Myocyte (in vitro differentiated cells): ENCODE measurements at regions not wholly inside any gene's neighbourhood (a gene's known extent, or its start where the extent isn't known, plus 50 kb on each side); places are given as distances from the start of the nearest gene placed in this dataset.

Experiments
- DNase-seq: peaks from one replicate; pipeline ENCODE4 v3.0.0-alpha.2; 2012; ENCODE audit warnings: low read depth

DNA sequence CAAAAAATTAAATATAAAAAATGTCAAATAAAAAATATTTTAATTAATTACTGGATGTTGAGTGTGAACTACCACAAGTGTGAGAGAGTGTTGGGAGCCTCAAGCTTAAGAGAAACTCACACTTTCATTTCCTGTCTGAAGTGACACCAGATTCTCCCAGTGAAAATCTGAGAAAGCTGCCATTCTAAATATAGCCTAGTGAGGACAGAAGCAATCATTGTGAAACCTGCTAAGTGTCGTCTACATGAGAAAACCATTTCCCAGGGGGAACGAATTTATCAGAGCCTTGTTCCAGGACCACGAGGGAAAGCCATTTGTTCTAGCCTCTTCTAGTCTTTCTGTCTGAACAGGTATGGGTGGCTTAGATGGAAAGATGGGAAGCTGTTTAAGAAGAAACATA, 329.3 kb upstream of the PRMT6 start:
- DNase-seq = no peak

DNA sequence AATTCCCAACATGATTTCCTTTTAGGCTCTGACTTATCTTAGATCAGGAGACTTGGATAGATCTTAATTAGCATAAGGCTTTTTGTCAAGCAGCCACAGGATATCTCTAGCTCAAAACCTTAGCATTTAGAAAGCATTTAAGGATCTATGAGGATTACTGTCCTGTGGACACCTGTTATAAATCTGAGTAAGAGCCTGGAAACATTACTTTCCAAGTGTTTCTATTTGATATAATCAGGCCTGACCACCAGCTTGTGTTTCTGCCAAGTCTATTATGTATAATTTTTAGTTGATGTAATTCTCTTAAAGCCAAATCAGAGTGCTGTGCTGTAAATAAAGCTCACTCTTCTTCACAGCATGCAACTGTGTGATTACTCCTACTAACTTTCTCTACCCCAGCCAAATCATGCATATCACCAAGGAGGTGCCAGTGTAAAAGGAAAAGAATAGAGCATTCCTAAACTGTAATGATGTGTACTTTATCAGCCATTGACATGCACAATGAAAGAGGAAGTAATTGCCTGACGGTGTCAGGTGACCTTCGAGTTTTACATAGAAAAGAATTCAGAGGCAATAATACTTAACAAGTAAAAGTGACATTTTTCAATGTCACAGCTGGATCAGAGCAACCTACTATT, 309.9 kb upstream of the PRMT6 start:
- DNase-seq = no peak

DNA sequence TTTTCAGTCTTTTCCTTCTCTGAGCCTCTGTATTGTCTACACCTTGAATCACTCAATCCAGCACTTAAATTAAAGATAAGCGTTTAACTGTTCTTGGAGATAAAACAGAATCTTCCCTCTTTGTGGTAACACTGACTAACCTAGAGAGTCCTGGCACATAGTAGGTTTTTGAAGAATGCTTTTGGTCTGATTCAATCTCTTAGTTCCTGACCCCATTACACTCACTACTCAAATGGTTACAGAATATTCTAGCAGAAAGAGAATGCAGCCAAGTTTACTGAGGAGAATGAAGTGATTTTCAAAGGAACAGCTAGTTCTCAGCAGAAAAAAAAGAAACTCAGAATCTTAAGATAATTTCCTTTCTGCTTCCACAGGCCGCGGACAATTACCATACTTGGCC, 309.2 kb upstream of the PRMT6 start:
- no peak for DNase-seq

DNA sequence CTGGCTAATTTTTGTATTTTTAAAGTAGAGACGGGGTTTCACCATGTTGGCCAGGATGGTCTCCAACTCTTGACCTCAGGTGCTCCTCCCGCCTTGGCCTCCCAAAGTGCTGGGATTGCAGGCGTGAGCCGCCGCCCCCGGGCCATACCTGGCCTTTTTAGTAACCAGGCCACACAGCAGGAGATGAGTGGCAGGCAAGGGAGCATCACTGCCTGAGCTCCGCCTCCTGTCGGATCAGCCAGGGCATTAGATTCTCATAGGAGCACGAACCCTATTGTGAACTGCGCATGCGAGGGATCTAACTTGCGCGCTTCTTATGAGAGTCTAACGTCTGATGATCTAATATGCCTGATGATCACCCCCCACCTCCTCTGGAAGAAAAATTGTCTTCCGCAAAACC, 308.7 kb upstream of the PRMT6 start:
- no peak for DNase-seq

DNA sequence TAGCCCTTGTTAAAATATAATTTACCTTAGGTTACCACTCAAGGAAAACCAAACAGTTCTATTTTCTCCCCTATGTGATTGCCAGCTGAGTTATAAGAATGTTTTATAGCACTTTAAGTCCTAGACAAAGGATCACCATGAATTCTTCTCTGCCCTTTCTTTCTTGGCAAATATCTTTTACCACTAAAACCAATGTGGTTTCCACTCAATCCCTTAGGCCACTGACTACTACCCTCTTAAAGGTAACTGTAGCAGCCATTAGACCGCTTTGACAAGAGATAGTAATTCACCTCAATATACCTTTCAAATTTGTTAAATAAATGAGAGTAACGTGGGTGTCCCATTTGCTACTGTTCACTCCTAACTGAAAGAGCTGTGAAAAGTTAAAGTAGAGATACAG, 307.9 kb upstream of the PRMT6 start:
- DNase-seq = peak; percentile 55

DNA sequence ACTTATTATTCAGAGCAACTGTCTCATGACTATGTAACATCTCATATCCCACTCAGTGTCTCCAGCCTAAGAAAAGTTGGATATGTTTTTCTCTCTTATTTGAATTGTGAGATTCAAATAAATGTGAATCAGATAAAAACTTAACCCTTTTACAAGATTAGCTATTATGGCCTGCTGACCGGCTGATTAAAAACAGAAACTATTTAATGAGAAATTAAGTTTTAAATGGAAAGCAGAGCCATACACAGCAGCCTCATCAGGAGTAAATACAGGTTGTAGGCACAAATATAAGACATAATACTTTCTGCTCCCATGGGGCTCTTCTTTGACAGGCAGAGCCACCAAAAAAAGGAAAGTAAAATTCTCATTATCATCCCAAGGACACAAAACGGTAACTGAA, 307.0 kb upstream of the PRMT6 start:
- DNase-seq = no peak

DNA sequence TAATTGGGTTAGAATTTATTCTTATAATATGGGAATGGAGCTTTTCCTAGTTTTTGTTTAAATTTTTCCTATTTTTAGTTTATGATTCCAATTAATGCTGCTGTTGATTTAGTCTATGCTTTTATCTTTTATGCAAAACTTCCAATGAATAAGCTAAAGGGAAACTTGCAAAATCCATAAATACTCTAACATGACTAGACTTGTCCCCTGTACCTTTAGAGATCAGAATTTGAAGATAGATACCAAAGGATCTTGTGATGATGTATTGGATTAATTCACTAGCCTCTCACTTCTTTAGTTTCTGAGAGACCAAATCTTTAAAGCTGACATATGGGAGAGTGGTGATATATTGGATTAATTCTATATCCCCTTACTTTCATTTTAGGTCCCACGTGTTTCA, 306.6 kb upstream of the PRMT6 start:
- no peak for DNase-seq

DNA sequence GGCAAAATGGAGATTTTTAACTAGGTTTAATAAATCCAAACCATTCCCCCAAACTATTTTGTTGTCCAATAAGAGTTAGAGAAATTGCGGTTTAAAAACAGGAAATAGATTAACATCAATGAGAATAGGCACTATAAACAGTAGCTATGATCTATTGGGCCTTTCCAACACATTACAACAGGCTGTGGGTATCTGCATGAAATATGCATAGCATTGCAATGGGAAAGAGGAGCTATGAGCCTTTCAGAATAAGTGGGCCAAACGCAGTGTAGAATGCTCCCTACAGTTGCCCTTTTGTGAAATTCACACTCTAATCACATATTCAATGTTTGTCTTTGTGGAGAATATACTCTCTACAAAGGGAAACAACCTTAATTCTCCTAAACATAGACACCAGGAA, 305.5 kb upstream of the PRMT6 start:
- DNase-seq = no peak

DNA sequence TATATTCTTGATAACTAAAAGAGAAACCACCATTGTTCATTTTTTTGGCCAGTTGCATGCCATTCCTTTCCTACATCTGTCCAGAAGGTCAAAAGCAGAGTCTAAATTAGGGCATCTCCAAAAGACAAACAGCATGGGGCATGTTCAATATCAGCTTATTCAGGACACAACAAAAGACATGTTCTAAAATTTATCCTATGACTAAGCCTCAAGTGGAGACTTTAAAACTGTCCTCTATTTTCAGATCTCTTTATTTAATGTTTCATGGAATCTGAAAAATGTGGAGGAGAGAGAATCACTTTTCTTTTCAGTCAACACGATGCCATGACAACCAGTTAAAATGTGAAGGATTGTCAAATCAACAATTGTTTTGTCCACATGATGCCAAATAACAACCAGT, 303.4 kb upstream of the PRMT6 start:
- DNase-seq = peak; percentile 36

DNA sequence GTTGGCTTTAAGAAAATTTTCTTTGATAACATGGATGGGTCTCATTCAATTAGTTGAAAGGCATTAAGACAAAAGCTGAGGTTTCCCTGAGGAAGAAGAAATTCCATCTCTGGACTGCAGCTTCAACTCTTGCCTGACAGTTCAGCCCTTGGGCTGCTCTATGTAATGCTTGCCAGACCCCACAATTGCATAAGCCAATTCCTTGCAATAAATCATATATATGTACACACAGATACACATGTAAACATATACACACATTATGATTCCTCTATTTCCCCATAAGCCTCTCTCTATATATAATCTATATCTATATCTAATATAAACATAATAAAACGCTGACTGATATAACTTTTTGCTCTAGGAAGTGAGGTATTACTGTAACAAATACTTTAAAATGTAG, 301.5 kb upstream of the PRMT6 start:
- no peak for DNase-seq

DNA sequence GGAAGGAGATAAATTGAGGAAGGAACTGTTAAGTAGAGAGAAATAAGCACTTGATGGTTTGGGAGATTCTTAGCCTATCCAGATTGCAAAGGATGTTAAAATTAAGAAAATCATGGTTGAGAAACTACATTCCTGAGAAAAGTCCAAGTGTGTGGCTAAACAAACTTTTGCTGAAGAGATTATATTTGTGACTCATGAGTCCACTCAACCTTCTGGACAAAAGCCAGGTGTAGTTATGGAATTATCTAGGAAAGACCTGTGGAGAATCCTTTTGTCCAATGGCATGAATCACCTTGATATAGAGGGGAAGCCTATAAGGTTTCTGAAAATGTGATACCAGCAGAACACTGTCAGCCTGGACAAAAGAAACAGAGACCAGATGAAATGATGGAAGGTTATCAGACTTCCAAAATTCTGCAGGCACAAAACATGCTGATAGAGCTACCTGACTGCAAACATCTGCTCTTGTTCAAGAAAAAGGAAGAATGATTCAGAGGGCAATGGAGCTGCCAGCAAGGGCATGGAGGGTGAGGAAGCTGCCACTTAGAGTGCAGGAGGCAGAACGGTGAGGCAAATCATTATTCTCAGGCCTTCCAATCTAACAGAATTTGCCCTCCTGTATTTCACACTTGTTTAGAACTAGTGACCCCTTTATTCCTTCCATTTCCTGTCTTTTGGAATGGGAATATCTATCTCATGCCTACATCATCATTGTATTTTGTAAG, 300.6 kb upstream of the PRMT6 start:
- peak; percentile 8 for DNase-seq

DNA sequence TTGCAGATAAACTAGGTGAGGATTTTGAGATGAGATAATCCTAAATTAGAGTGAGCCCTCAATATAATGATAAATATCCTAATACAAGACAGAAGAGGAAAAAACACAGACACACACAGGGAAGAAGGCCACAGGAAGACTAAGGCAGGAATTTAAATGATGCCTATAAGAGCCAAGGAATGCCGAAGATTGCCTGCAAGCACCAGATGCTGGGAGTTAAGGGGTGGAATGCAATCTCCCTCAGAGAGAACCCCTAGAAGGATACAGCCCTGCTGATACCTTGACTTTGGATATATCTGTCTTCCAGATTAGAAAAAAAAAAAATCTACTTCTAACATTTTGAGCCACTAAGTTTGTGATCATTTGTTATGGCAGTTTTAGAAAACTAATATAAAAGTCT, 299.7 kb upstream of the PRMT6 start:
- DNase-seq = no peak

DNA sequence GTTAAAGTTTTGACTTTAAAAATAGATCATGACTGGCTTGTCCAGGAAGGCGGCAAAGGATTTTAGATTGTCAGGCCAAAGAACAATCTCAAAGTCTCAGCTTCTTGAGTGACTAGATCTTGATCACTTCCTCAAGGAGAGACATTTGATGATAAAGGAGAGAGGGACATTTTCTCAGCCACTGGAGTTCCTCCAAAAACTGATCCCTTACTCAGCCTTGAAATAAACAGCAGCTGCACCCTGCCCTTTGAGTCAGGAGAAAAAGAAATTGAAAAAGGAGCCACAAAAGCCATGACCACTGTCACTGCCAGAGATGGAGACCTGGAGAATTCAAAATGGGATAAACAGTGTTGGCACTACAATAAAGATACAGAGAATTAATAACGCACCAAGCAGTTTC, 288.4 kb upstream of the PRMT6 start:
- DNase-seq = peak; percentile 78

DNA sequence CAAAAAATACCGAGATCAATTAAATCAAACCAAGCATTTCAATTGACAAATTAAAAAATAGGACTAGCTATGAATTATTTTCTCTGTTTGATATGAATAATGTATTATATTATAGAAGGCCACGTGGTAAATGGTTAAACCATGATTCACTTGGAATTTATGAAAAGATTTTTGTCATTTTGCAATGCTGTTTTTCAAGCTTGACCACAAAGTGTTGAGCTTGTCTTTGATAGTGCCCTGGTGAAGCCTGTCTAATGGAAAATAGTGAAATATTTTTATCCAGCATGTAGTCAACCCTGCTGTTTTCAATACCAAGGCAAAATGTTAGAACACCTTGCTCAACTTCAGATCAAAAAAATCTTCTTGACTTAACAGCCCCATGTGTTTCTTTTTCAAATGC, 288.0 kb upstream of the PRMT6 start:
- peak; percentile 28 for DNase-seq

DNA sequence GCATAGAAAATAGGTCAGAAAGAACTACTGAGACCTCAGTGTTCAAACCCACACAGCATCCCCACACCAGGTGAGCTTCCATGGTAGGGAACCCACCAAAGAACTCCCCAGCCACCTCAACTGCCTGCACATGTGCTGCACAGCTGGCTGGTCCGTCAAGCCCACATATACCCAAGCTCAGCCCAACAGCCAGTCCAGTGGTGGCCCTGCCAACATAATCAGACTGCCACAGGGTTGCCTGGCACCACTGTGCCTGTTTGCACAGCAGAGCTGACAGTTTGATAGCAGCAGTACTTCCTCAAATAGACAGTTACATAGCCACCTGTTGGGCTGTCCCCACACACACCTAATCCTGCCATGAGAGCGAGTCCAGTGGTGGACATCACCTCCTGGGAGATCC, 283.3 kb upstream of the PRMT6 start:
- DNase-seq = no peak

DNA sequence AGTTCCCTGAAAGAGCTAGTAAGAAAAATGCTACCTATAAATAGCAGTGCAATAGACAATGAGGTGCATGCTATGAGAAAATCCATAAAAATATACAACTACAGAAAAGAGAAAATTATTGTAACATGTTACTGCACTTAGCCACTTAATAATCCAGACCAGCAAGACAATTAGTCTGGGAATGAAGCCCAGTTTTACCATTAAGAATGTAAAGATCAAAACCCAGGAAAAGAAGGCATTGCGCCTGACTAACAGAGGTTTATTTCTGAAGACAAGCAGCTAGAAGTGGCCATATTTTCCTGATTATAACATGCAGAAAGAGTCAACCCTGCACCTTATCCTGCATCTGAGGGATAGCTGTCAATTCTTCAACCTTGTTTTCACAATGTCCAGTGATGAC, 276.4 kb upstream of the PRMT6 start:
- DNase-seq = no peak

DNA sequence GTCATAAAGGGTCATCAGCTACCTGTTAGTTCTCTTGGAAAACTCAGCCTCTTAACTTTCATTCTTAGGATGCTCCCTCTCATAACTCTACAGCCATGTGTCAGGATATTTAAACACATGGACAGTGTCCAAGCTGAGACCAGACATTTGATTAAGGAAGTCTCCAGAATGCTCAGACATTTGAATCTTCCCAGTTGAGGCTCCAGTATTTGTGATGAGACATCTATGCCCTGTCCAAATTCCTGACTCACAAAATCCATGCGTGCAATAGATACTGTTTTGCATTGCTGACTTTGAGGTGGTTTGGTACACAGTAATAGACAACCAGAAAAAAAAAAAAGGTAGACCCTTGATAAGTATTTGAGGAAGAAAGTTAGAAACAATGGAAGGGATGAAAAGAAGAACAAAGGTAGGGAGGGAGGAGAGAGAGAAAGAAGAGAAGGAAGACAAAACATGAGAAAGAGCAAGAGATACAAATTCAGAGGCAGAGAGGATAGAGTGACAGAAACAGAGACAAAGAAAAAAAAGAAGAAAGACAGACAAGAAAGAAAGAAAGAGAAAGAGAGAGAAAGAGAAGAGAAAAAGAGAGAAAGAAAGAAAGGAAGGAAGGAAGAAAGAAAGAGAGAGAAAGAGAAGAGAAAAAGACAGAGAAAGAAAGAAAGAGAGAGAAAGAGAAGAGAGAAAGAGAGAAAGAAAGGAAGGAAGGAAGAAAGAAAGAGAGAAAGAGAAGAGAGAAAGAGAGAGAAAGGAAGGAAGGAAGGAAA, 275.5 kb upstream of the PRMT6 start:
- DNase-seq = no peak

DNA sequence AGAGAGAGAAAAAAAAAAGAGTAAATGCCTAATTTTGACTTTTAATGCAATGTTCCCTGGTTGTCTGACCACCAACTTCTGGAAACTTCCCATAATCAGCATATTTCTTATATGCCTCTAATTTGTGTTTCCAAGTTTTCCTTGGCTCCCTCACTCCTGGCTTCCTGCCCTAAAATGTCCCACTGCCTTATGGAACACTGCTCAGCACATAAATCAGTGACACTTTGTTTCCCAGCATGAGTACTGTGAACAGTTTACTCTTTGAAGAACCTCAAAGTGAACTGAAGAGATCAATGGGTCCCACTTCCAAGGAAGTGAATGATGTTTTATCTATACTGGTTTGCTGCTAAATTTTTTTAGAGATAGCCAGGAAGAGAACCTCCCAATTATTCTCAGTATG, 271.3 kb upstream of the PRMT6 start:
- DNase-seq = no peak

DNA sequence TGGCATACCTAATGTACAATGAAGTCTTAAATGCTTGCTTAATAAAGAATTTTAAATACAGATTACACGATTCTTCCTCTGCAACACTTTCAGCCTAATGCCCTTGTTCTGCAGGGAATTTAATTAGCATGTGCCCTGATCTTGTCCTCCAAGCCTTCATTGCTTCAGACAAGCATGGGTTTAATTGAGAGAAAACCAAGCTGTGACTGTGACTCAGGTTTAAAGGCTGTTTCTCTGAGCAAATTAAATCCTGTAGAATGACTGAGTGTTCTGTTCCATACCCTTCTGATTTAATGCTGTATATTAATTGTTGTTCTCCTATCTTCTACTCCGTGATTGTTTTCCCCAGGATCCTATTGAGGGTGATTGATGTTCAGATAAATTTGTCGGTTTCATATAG, 269.0 kb upstream of the PRMT6 start:
- no peak for DNase-seq

DNA sequence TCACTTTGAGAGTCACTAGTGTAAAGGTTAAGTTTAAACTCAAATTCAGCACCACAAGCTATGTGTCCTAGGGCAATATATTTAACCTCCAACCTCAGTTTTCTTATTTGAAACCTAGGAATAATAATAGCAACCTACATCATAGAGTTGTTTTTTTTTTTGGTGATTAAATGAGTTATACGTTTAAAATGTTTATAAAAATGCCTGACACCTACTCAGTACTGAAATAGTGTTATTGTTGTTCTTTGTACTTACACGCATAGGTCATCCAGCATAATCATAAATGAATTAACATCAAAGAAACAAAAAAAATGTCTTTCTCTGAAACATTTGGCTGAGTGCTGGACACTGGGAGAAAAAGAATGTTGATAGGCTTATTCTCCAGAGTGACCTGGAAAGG, 266.8 kb upstream of the PRMT6 start:
- DNase-seq = no peak

DNA sequence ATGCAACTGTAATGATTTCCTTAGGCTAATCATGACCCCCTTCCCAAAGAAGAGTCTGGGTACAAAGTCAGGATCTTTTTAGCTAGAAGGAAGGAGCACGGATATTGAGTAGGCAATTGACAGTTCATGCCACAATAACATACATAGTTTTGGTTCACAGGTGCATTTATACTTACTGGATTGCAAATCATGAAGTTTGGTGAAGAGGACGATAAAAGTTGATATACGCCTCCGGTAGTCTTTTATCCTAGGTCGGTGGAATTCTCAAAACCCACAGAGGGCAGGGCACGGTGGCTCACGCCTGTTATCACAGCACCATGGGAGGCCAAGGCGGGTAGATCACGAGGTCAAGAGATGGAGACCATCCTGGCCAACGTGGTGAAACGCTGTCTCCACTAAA, 265.4 kb upstream of the PRMT6 start:
- DNase-seq = no peak

DNA sequence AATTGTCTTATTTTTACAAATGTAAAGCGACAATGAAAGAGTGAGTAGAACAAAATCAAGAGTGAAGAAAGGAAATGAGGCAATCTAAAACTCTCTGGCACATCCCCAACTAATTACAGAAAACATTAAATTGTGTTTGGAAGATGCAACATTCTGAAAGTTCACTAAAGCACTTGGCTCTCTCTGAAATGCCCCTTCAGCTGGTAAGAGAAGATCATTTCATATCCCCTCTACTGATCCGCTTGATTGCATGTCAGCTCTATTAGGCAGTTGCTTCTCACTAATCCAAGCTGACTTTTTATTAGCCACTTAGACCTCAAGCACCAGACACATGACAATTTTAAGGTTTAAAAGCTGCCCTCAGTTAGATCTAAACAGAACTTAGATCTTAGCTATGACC, 262.8 kb upstream of the PRMT6 start:
- no peak for DNase-seq

DNA sequence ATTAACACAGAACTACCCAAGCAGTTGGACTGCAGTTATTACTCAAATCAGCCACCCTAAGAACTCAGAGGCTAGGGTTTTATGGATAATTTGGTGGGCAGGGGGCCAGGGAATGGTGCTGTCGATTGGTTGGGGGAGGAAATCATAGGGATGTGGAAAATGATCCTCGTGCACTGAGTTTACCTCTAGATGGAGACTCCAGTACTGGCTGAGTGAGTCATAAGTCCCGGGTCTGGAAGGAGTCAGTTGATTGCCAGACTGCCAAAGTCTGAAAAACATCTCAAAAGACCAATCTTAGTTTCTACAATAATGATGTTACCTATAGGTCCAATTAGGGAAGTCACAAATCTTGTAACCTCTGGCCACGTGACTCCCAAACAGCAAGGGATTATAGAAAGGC, 257.5 kb upstream of the PRMT6 start:
- no peak for DNase-seq
